Astrocyte (in vitro differentiated cells and primary cell): ENCODE measurements at regions not wholly inside any gene's neighbourhood (a gene's known extent, or its start where the extent isn't known, plus 50 kb on each side); places are given as distances from the start of the nearest gene placed in this dataset.
"Not testable (repeated sequence)": the region's sequence is repeated elsewhere in the genome, so short reads cannot be mapped to it uniquely, and the experiment has no call there.

Source experiments
- DNase-seq: peaks from one replicate; pipeline ENCODE4 v3.0.0-alpha.2; 2010; ENCODE audit warnings: low read depth
- FAIRE-seq: peaks from 2 replicates; lab custom pipeline; 2011; peaks lifted over from hg19 to GRCh38; lab: Jason Lieb, UNC
- H2AFZ ChIP-seq: 2 replicates; pipeline ENCODE4 v1.6.0; 2012; ENCODE audit warnings: low read depth, low read length, inconsistent platforms
- H3K27ac ChIP-seq: 2 replicates; pipeline ENCODE4 v1.5.1; 2011; ENCODE audit warnings: low read depth, low read length, inconsistent platforms
- H3K27me3 ChIP-seq: 2 replicates; pipeline ENCODE4 v1.6.0; 2011; ENCODE audit warnings: low read length, inconsistent platforms; ENCODE audit not compliant: insufficient read depth
- H3K36me3 ChIP-seq: 2 replicates; pipeline ENCODE4 v1.5.1; 2011; ENCODE audit warnings: low read length, inconsistent platforms; ENCODE audit not compliant: insufficient read depth
- H3K4me1 ChIP-seq: 2 replicates; pipeline ENCODE4 v1.5.1; 2011; ENCODE audit warnings: low read length, inconsistent platforms; ENCODE audit not compliant: insufficient read depth
- H3K4me2 ChIP-seq: 2 replicates; pipeline ENCODE4 v1.6.0; 2012; ENCODE audit warnings: low read length, inconsistent platforms
- H3K4me3 ChIP-seq: 2 replicates; pipeline ENCODE4 v1.5.1; 2011; ENCODE audit warnings: low read depth, mild to moderate bottlenecking, low read length, inconsistent platforms; ENCODE audit not compliant: insufficient read depth
- H3K79me2 ChIP-seq: 2 replicates; pipeline ENCODE4 v1.6.0; 2012; ENCODE audit warnings: mild to moderate bottlenecking, low read length, inconsistent platforms; ENCODE audit not compliant: insufficient read depth
- H3K9ac ChIP-seq: 2 replicates; pipeline ENCODE4 v1.6.0; 2012; ENCODE audit warnings: mild to moderate bottlenecking, low read length, inconsistent platforms
- H3K9me3 ChIP-seq: 2 replicates; pipeline ENCODE4 v1.5.1; 2012; ENCODE audit warnings: low read depth, mild to moderate bottlenecking, low read length, inconsistent platforms; ENCODE audit not compliant: insufficient read depth
- H4K20me1 ChIP-seq: 2 replicates; pipeline ENCODE4 v1.6.0; 2012; ENCODE audit warnings: low read length, inconsistent platforms; ENCODE audit not compliant: insufficient read depth
- H3K27ac Mint-ChIP-seq: one replicate; pipeline ENCODE4 v1.8.0; 2021; ENCODE audit warnings: mild to moderate bottlenecking, mixed read lengths; ENCODE audit not compliant: unreplicated experiment
- H3K27me3 Mint-ChIP-seq: one replicate; pipeline ENCODE4 v1.8.0; 2021; ENCODE audit warnings: low read depth, mixed read lengths; ENCODE audit not compliant: unreplicated experiment
- H3K36me3 Mint-ChIP-seq: one replicate; pipeline ENCODE4 v1.8.0; 2021; ENCODE audit warnings: low read depth, mixed read lengths; ENCODE audit not compliant: unreplicated experiment
- H3K4me1 Mint-ChIP-seq: one replicate; pipeline ENCODE4 v1.8.0; 2021; ENCODE audit warnings: low read depth, mixed read lengths; ENCODE audit not compliant: unreplicated experiment
- H3K4me3 Mint-ChIP-seq: one replicate; pipeline ENCODE4 v1.8.0; 2021; ENCODE audit warnings: mild to moderate bottlenecking, moderate library complexity, mixed read lengths; ENCODE audit not compliant: unreplicated experiment
- H3K9me3 Mint-ChIP-seq: one replicate; pipeline ENCODE4 v1.8.0; 2021; ENCODE audit warnings: mild to moderate bottlenecking, mixed read lengths; ENCODE audit not compliant: unreplicated experiment
- EZH2 ChIP-seq: IDR thresholded peaks from 2 replicates; pipeline ENCODE4 v1.6.1; 2012; ENCODE audit warnings: mild to moderate bottlenecking, low read length, inconsistent platforms; ENCODE audit not compliant: insufficient read depth
- TF ChIP-seq, protein P1 (sequence below): IDR thresholded peaks from 2 replicates; pipeline ENCODE4 v1.5.1; 2011; ENCODE audit warnings: low read depth, mild to moderate bottlenecking, inconsistent platforms, low read length, moderate library complexity; ENCODE audit not compliant: insufficient read depth

- DNase-seq: no peak
- Mint-ChIP-seq H3K4me1 (no peaks in the 10 kb centered on the region), H3K27me3 (no peaks in the 10 kb centered on the region), H3K9me3 (no peaks in the 10 kb centered on the region), H3K4me3 (no peak overlapping the region), H3K36me3 (no peaks in the 10 kb centered on the region), H3K27ac (no peak overlapping the region)
- H3K4me2 ChIP-seq: no peak overlapping the region
- H3K4me1 ChIP-seq: no peaks in the 10 kb centered on the region
- no peak overlapping the region for H2AFZ ChIP-seq
- TF ChIP-seq, protein P1, sequence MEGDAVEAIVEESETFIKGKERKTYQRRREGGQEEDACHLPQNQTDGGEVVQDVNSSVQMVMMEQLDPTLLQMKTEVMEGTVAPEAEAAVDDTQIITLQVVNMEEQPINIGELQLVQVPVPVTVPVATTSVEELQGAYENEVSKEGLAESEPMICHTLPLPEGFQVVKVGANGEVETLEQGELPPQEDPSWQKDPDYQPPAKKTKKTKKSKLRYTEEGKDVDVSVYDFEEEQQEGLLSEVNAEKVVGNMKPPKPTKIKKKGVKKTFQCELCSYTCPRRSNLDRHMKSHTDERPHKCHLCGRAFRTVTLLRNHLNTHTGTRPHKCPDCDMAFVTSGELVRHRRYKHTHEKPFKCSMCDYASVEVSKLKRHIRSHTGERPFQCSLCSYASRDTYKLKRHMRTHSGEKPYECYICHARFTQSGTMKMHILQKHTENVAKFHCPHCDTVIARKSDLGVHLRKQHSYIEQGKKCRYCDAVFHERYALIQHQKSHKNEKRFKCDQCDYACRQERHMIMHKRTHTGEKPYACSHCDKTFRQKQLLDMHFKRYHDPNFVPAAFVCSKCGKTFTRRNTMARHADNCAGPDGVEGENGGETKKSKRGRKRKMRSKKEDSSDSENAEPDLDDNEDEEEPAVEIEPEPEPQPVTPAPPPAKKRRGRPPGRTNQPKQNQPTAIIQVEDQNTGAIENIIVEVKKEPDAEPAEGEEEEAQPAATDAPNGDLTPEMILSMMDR: no peak
- no peak for TF ChIP-seq EZH2
- H3K9ac ChIP-seq: no peak overlapping the region
- no peaks in the 10 kb centered on the region for H3K27me3 ChIP-seq
- no peak overlapping the region for H3K4me3 ChIP-seq
- H3K27ac ChIP-seq: no peak overlapping the region
- H3K79me2 ChIP-seq: no peaks in the 10 kb centered on the region
- H3K9me3 ChIP-seq: no peaks in the 10 kb centered on the region
- no peaks in the 10 kb centered on the region for H4K20me1 ChIP-seq
- FAIRE-seq: no peak
- no peaks in the 10 kb centered on the region for H3K36me3 ChIP-seq
Observed at GRCh38 chr7:86444245-86444644, 199.5 kb upstream of the GRM3 start.

GRCh38 chr7:86440420-86440819, 203.3 kb upstream of the GRM3 start:
- not testable (repeated sequence) for H3K9me3 Mint-ChIP-seq, FAIRE-seq

GRCh38 chr7:86437951-86438450, 205.7 kb upstream of the GRM3 start:
- Histone ChIP-seq H3K9me3 (no peaks in the 10 kb centered on the region), H3K79me2 (no peaks in the 10 kb centered on the region), H3K4me2 (no peak overlapping the region), H4K20me1 (no peaks in the 10 kb centered on the region), H3K4me3 (no peak overlapping the region), H3K4me1 (no peaks in the 10 kb centered on the region), H2AFZ (no peak overlapping the region), H3K9ac (no peak overlapping the region), H3K27ac (no peak overlapping the region), H3K36me3 (no peaks in the 10 kb centered on the region), H3K27me3 (no peaks in the 10 kb centered on the region)
- Mint-ChIP-seq H3K27ac (no peak overlapping the region), H3K27me3 (no peaks in the 10 kb centered on the region), H3K4me3 (no peak overlapping the region), H3K4me1 (no peaks in the 10 kb centered on the region), H3K36me3 (no peaks in the 10 kb centered on the region), H3K9me3 (no peaks in the 10 kb centered on the region)
- no peak for FAIRE-seq
- no peak for DNase-seq
- TF ChIP-seq, protein P1: no peak
- TF ChIP-seq EZH2: no peak

More at GRCh38 chr7:86440420-86440819, 203.3 kb upstream of the GRM3 start:
- not testable (repeated sequence) for H3K36me3 Mint-ChIP-seq, H2AFZ ChIP-seq, H3K4me3 Mint-ChIP-seq, H3K9me3 ChIP-seq, H3K27ac Mint-ChIP-seq, H3K27me3 Mint-ChIP-seq, H3K9ac ChIP-seq, H3K36me3 ChIP-seq, DNase-seq, H3K4me3 ChIP-seq, H3K4me1 Mint-ChIP-seq, H3K79me2 ChIP-seq, H3K27ac ChIP-seq, H3K27me3 ChIP-seq, H3K4me2 ChIP-seq, H3K4me1 ChIP-seq, H4K20me1 ChIP-seq
